Nephron progenitor cell (in vitro differentiated cells): ENCODE measurements at regions not wholly inside any gene's neighbourhood (a gene's known extent, or its start where the extent isn't known, plus 50 kb on each side); places are given as distances from the start of the nearest gene placed in this dataset.

Source experiments
- DNase-seq: peaks from one replicate; pipeline ENCODE4 v3.0.0; 2021
- H3K27ac Mint-ChIP-seq: 2 replicates; pipeline ENCODE4 v1.8.0; 2021; ENCODE audit warnings: mild to moderate bottlenecking, moderate library complexity, mixed read lengths
- H3K27me3 Mint-ChIP-seq: 2 replicates; pipeline ENCODE4 v1.8.0; 2021; ENCODE audit warnings: mild to moderate bottlenecking, low read depth, mixed read lengths; ENCODE audit not compliant: poor library complexity
- H3K36me3 Mint-ChIP-seq: 2 replicates; pipeline ENCODE4 v1.8.0; 2021; ENCODE audit warnings: low read depth, mixed read lengths
- H3K4me1 Mint-ChIP-seq: 2 replicates; pipeline ENCODE4 v1.8.0; 2021; ENCODE audit warnings: mixed read lengths
- H3K4me3 Mint-ChIP-seq: 2 replicates; pipeline ENCODE4 v1.8.0; 2021; ENCODE audit warnings: mild to moderate bottlenecking, moderate library complexity, mixed read lengths
- H3K9me3 Mint-ChIP-seq: 2 replicates; pipeline ENCODE4 v1.8.0; 2021; ENCODE audit warnings: mild to moderate bottlenecking, moderate library complexity, mixed read lengths
- CTCF ChIP-seq: fragments of 200-600 bp; sonication (generic); IDR thresholded peaks from 2 replicates; pipeline ENCODE4 v1.5.0; 2021; ENCODE audit warnings: antibody characterized with exemption

DNA sequence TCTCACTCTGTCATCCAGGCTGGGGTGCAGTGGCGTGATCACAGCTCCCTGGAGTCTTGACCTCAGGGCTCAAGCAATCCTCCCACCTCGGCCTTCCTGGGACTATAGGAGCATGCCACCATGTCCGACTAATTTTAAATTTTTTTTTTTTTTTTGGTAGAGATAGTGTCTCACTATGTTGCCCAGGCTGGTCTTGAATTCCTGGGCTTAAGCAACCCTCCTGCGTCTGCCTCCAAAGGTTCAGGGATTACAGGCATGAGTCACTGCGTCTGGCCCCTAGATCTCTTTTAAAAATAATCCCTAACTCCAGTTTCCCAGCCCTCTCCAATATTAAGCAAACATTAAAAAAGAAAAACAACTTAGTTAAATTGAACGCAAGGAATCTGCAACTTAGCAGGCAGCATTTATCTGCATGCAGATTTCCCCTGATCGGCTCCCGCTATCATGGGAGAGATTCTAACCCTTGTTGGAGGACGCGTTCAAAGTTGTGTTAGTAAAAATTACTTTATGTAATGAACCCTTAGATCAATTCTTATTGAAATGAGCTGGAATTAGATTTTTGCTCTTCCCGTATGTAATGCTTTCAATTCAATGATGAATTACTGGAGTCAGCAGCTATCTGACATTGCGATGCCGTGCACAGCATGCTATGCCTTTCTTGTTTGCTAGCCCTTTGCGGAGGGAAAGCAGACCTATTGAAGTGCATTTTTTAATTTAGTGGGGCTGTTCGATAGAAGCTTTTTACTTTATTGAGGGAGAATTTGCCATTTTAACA lies 171.7 kb downstream of the HAPSTR1 start:
- no peak for TF ChIP-seq CTCF
- Mint-ChIP-seq H3K4me1 (peaks cover 17% of the 10 kb centered on the region), H3K36me3 (peaks cover 8% of the 10 kb centered on the region), H3K27ac (no peak overlapping the region), H3K27me3 (peaks cover 10% of the 10 kb centered on the region), H3K4me3 (no peak overlapping the region), H3K9me3 (peaks cover 20% of the 10 kb centered on the region)
- no peak for DNase-seq

DNA sequence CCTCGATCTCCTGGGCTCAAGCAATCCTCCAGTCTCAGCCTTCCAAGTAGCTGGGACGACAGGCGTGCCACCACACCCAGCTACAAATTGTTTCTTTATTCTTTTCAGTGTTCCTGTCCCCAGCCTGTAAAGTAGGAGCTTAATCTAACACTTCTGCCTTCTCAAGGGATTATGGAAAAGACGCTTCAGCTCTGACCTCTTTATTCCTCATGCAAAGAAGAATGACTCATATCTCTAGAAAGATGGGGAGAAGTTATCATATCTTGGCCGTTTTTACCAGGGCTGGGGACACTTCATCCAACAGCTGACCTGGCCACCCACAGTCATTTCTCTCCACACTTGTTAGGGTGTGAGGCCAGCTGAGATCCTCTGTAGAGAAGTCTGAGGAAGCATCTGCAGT lies 172.6 kb downstream of the HAPSTR1 start:
- TF ChIP-seq CTCF, result no peak
- Mint-ChIP-seq H3K9me3 (peaks cover 15% of the 10 kb centered on the region), H3K4me3 (no peak overlapping the region), H3K36me3 (peaks cover 8% of the 10 kb centered on the region), H3K27ac (no peak overlapping the region), H3K4me1 (peaks cover 17% of the 10 kb centered on the region), H3K27me3 (peaks cover 13% of the 10 kb centered on the region)
- no peak for DNase-seq

DNA sequence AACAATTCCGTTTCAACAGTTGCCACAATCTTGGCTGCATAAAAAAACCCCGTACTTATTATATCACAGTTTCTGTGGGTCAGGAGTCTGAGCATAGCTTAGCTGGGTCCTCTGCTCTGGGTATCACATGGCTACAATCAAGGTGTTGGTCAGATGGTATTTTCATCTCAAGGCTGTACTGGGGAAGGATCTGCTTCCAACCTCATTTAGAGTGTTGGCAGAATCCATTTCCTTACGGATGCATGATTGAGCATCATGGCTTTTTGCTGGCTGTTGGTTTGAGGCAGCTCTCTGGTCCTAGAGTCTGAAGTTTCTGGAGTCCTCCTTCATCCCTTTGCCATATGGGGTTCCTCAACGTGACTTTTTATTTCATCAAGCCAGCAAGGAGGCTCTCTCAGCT lies 177.0 kb downstream of the HAPSTR1 start:
- no peak overlapping the region for H3K4me3 Mint-ChIP-seq
- H3K4me1 Mint-ChIP-seq, result peaks cover under 1% of the 10 kb centered on the region
- TF ChIP-seq CTCF, result no peak
- DNase-seq, result no peak
- H3K27me3 Mint-ChIP-seq, result peaks cover 22% of the 10 kb centered on the region
- H3K27ac Mint-ChIP-seq, result no peak overlapping the region
- peaks cover 15% of the 10 kb centered on the region for H3K9me3 Mint-ChIP-seq
- peaks cover 8% of the 10 kb centered on the region for H3K36me3 Mint-ChIP-seq

DNA sequence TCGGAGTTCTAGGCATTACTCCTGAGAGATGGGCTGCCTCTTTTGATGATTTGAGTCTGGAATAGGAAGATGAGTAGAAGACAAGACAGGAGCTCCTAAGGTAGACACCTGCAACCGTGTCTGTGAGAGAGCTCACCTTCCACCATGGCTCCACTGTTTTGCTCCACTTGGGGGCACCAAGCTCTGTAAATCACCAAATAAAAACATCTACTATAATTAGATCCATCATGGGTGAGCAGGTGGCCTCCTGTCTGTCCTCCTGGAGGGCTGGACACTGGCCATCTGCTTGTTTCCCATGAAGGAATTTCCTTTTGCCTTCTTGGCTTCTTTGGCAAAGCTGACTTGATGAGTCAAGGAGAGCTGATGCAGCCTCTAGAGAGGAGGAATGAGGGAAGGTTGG lies 179.0 kb downstream of the HAPSTR1 start:
- Mint-ChIP-seq H3K36me3 (peaks cover 8% of the 10 kb centered on the region), H3K4me1 (no peaks in the 10 kb centered on the region), H3K27me3 (peaks cover 22% of the 10 kb centered on the region), H3K27ac (no peak overlapping the region), H3K4me3 (no peak overlapping the region), H3K9me3 (peaks cover 15% of the 10 kb centered on the region)
- no peak for TF ChIP-seq CTCF
- no peak for DNase-seq

DNA sequence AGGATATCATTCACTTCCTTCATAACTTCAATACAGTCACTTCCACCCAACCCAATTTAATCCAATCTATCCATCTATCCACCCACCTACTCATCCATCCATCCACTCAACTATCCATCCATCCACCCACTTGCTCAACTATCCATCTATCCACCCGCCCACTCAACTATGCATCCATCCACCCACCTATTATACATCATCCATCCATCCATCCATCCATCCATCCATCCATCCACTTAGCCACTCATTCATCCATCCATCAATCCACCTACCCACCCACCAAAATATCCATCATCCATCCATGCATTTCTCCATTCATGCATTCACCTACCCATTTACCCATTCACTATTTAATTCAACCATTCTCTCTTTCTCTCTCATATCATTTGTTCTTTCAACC lies 179.5 kb downstream of the HAPSTR1 start:
- no peak overlapping the region for H3K27ac Mint-ChIP-seq
- H3K4me1 Mint-ChIP-seq, result no peaks in the 10 kb centered on the region
- H3K36me3 Mint-ChIP-seq, result peaks cover 3% of the 10 kb centered on the region
- H3K27me3 Mint-ChIP-seq, result peaks cover 21% of the 10 kb centered on the region
- TF ChIP-seq CTCF, result no peak
- DNase-seq, result no peak
- peaks cover 9% of the 10 kb centered on the region for H3K9me3 Mint-ChIP-seq
- no peak overlapping the region for H3K4me3 Mint-ChIP-seq

- peaks cover 19% of the 10 kb centered on the region for H3K27me3 Mint-ChIP-seq
- no peak for DNase-seq
- H3K4me3 Mint-ChIP-seq, result no peak overlapping the region
- no peak overlapping the region for H3K27ac Mint-ChIP-seq
- no peaks in the 10 kb centered on the region for H3K36me3 Mint-ChIP-seq
- peaks cover under 1% of the 10 kb centered on the region for H3K9me3 Mint-ChIP-seq
- no peak for TF ChIP-seq CTCF
- H3K4me1 Mint-ChIP-seq, result no peaks in the 10 kb centered on the region
Measured at GRCh38 chr16:9271841-9272240, 180.4 kb downstream of the HAPSTR1 start.
